RWPE1 (cell line): ENCODE measurements at regions not wholly inside any gene's neighbourhood (a gene's known extent, or its start where the extent isn't known, plus 50 kb on each side); places are given as distances from the start of the nearest gene placed in this dataset.

Source experiments
- CTCF ChIA-PET: fragments of 350-600 bp; sonication (Branson Sonifier 250); formaldehyde crosslinking; extraction: SDS; loops from one replicate; lab custom pipeline; 2021; lab: Yijun Ruan, JAX
- POLR2A ChIA-PET: fragments of 400-600 bp; formaldehyde crosslinking; extraction: SDS; loops from one replicate; lab custom pipeline; 2020; ENCODE audit warnings: antibody characterized with exemption; ENCODE audit not compliant: low non-redundant PET; lab: Yijun Ruan, JAX
- DNase-seq: peaks from one replicate; pipeline ENCODE4 v3.0.0; 2012; ENCODE audit warnings: low spot score
- H3K27ac ChIP-seq: fragments of 450-650 bp; 2 replicates; pipeline ENCODE4 v1.5.1; 2017
- CTCF ChIP-seq: fragments of 450-650 bp; conservative IDR thresholded peaks from 2 replicates; pipeline ENCODE4 v1.5.1; 2017; ENCODE audit warnings: low read depth, mild to moderate bottlenecking

GRCh38 chr13:37274569-37275497 lies 169.4 kb upstream of the CSNK1A1L start:
- ChIA-PET CTCF (interaction anchor here (0.6 kb wide), 2 partner anchors 181 to 215 kb away, joined by 3 read pairs; no protein-coding TSS in a partner anchor), POLR2A (no interaction called here)
- DNase-seq = no peak
- TF ChIP-seq CTCF = no peak
- H3K27ac ChIP-seq = no peak overlapping the region

GRCh38 chr13:37273836-37274235 lies 168.4 kb upstream of the CSNK1A1L start:
- TF ChIP-seq CTCF = no peak
- ChIA-PET CTCF (no interaction called here), POLR2A (no interaction called here)
- no peak overlapping the region for H3K27ac ChIP-seq
- no peak for DNase-seq

GRCh38 chr13:37270226-37271001 lies 164.9 kb upstream of the CSNK1A1L start:
- no peak for TF ChIP-seq CTCF
- CTCF ChIA-PET = interaction anchor here (0.6 kb wide), 1 partner anchor 28 kb away, joined by 3 read pairs; no protein-coding TSS in a partner anchor
- no peak overlapping the region for H3K27ac ChIP-seq
- no peak for DNase-seq
- POLR2A ChIA-PET = no interaction called here

- CTCF ChIA-PET = no interaction called here
These were observed 158.4 kb upstream of the CSNK1A1L start for GRCh38 chr13:37263871-37264270.

GRCh38 chr13:37257706-37258105 lies 152.2 kb upstream of the CSNK1A1L start:
- POLR2A ChIA-PET = no interaction called here

More at GRCh38 chr13:37263871-37264270, 158.4 kb upstream of the CSNK1A1L start:
- H3K27ac ChIP-seq = no peak overlapping the region
- POLR2A ChIA-PET = no interaction called here
- TF ChIP-seq CTCF = no peak
- DNase-seq = no peak

More at GRCh38 chr13:37257706-37258105, 152.2 kb upstream of the CSNK1A1L start:
- no peak overlapping the region for H3K27ac ChIP-seq
- no peak for DNase-seq
- no peak for TF ChIP-seq CTCF
- CTCF ChIA-PET = no interaction called here
